ENCODE measurements at regions not wholly inside any gene's neighbourhood (a gene's known extent, or its start where the extent isn't known, plus 50 kb on each side); places are given as distances from the start of the nearest gene placed in this dataset.

GRCh38 chr6:23533944-23534343 lies 592.1 kb upstream of the NRSN1 start:
- TF ChIP-seq, protein P1, sequence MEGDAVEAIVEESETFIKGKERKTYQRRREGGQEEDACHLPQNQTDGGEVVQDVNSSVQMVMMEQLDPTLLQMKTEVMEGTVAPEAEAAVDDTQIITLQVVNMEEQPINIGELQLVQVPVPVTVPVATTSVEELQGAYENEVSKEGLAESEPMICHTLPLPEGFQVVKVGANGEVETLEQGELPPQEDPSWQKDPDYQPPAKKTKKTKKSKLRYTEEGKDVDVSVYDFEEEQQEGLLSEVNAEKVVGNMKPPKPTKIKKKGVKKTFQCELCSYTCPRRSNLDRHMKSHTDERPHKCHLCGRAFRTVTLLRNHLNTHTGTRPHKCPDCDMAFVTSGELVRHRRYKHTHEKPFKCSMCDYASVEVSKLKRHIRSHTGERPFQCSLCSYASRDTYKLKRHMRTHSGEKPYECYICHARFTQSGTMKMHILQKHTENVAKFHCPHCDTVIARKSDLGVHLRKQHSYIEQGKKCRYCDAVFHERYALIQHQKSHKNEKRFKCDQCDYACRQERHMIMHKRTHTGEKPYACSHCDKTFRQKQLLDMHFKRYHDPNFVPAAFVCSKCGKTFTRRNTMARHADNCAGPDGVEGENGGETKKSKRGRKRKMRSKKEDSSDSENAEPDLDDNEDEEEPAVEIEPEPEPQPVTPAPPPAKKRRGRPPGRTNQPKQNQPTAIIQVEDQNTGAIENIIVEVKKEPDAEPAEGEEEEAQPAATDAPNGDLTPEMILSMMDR (IDR thresholded peaks at IDR 0.05; ENCODE audit: low read depth, low read length, missing input control): no peak
- TF ChIP-seq, protein P2, sequence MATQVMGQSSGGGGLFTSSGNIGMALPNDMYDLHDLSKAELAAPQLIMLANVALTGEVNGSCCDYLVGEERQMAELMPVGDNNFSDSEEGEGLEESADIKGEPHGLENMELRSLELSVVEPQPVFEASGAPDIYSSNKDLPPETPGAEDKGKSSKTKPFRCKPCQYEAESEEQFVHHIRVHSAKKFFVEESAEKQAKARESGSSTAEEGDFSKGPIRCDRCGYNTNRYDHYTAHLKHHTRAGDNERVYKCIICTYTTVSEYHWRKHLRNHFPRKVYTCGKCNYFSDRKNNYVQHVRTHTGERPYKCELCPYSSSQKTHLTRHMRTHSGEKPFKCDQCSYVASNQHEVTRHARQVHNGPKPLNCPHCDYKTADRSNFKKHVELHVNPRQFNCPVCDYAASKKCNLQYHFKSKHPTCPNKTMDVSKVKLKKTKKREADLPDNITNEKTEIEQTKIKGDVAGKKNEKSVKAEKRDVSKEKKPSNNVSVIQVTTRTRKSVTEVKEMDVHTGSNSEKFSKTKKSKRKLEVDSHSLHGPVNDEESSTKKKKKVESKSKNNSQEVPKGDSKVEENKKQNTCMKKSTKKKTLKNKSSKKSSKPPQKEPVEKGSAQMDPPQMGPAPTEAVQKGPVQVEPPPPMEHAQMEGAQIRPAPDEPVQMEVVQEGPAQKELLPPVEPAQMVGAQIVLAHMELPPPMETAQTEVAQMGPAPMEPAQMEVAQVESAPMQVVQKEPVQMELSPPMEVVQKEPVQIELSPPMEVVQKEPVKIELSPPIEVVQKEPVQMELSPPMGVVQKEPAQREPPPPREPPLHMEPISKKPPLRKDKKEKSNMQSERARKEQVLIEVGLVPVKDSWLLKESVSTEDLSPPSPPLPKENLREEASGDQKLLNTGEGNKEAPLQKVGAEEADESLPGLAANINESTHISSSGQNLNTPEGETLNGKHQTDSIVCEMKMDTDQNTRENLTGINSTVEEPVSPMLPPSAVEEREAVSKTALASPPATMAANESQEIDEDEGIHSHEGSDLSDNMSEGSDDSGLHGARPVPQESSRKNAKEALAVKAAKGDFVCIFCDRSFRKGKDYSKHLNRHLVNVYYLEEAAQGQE (IDR thresholded peaks at IDR 0.05): no peak
